ENCODE measurements at regions not wholly inside any gene's neighbourhood (a gene's known extent, or its start where the extent isn't known, plus 50 kb on each side); places are given as distances from the start of the nearest gene placed in this dataset.
"Not testable (repeated sequence)": the region's sequence is repeated elsewhere in the genome, so short reads cannot be mapped to it uniquely, and the experiment has no call there.

- not testable (repeated sequence) for H3K27ac ChIP-seq (ENCODE audit: low read depth); H2AFZ ChIP-seq; H3K4me1 ChIP-seq (ENCODE audit: insufficient read depth); H3K9me2 ChIP-seq (ENCODE audit: insufficient read depth); H3K27me3 ChIP-seq (ENCODE audit: insufficient read depth); H3K4me1 Mint-ChIP-seq; H3K27me3 Mint-ChIP-seq (ENCODE audit: insufficient read depth, low read depth, poor library complexity); H4K20me1 ChIP-seq (replicated peaks; ENCODE audit: insufficient read depth); H3K27ac Mint-ChIP-seq; H3K4me2 ChIP-seq; DNase-seq (ENCODE audit: low spot score); H3K4me3 ChIP-seq; H3K36me3 ChIP-seq (ENCODE audit: insufficient read depth); H3K79me2 ChIP-seq (replicated peaks; ENCODE audit: insufficient read depth); H3K4me3 Mint-ChIP-seq; ATAC-seq; H3F3A ChIP-seq (replicated peaks; ENCODE audit: low read depth)
- H3K36me3 Mint-ChIP-seq (ENCODE audit: low read depth) = peaks cover 19% of the 10 kb centered on the region
- H3K9me3 Mint-ChIP-seq = peaks cover 65% of the 10 kb centered on the region
These were observed 111.0 kb downstream of the TMEM121 start for GRCh38 chr14:105637345-105637744.

DNA sequence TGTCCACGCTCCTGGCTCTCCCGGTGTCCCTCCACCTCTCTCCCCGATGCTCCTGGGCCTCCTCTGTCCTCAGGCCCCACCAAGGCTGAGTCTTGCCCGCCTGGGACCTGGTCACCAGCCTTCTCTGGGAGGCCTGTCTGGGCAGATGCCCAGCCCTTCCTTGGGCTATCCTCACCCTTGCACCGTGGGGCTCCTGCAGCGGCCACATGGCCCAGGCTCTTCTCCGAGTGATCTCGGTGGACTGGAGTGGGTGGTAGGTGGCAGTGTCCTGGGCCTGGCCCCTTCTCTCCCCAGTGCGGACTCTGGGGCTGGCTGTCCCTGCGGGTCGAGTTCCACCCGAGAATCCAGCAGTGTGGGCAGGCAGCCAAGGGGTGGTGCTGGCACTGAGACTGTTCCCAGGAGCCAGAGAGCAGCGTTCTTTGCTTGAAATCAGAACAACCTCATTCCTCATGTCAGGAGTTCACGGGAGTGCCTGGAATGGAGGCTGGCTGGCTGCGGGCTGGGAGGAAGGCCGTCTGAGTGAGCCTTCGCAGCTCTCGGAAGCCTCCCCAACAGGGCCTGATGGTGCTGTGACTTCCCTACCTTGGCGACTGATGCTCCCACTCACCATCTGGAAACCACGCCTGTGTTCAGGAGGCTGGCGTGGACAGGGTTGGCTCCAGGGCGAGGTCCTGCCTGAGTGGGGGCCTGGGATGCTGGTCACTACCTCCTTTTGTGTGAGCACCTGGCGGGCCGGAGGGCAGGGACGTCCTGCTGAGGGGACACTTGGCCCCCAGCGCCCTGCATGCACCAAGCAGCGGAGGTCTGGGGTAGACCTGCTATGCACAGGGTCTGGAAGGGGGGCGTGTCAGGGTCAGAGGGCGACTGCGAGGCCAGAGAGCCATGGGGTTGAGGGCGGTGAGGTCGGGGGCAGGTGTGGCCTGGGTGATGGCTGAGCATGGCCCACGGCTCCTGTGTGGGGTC is 113.9 kb downstream of the TMEM121 start:
- not testable (repeated sequence) for H2AFZ ChIP-seq; ATAC-seq; H3K27me3 ChIP-seq (ENCODE audit: insufficient read depth); H4K20me1 ChIP-seq (replicated peaks; ENCODE audit: insufficient read depth); H3K27ac ChIP-seq (ENCODE audit: low read depth); H3K4me1 ChIP-seq (ENCODE audit: insufficient read depth); H3F3A ChIP-seq (replicated peaks; ENCODE audit: low read depth); DNase-seq (ENCODE audit: low spot score); H3K27ac Mint-ChIP-seq; H3K27me3 Mint-ChIP-seq (ENCODE audit: insufficient read depth, low read depth, poor library complexity); H3K4me2 ChIP-seq; H3K79me2 ChIP-seq (replicated peaks; ENCODE audit: insufficient read depth); H3K4me3 Mint-ChIP-seq; H3K4me1 Mint-ChIP-seq; H3K4me3 ChIP-seq; H3K36me3 ChIP-seq (ENCODE audit: insufficient read depth); H3K9me2 ChIP-seq (ENCODE audit: insufficient read depth)
- Mint-ChIP-seq H3K36me3 (ENCODE audit: low read depth) (peaks cover 14% of the 10 kb centered on the region), H3K9me3 (peaks cover 54% of the 10 kb centered on the region)

DNA sequence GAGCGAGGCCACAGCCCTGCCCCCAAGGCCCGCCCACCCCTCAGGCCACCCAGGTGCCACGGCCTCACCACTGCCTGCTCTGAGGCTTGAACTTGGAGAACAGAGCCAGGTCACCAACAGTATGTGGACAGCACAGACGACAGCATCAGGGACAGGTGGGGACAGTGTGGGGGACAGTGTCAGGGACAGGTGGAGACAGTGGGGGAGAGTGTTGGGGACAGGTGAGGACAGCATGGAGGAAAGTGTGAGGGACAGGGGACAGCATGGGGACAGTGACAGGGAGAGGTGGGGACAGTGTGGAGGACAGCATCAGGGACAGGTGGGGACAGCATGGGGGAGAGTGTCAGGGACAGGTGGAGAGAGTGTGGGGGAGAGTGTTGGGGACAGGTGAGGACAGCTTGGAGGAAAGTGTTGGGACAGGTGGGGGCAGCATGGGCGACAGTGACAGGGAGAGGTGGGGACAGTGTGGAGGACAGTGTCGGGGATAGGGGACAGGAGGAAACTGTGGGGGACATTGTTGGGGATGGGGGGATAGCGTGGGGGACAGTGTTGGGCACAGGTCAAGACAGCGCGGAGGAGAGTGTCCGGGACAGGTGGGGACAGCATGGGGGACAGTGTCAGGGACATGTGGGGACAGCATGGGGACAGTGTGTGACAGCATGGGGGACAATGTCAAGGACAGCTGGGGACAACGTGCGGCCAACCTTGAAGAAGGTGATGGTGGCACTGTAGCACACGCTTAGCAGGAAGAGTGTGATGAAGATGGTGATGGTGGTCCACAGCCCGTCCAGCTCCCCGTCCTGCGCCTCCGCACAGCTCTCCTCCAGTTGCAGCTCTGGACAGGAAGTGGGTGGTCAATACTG is 114.9 kb downstream of the TMEM121 start:
- H3K4me2 ChIP-seq = no peak overlapping the region
- H3K9me2 ChIP-seq (ENCODE audit: insufficient read depth) = no peaks in the 10 kb centered on the region
- no peak overlapping the region for H3K27ac Mint-ChIP-seq
- no peaks in the 10 kb centered on the region for H3K79me2 ChIP-seq (replicated peaks; ENCODE audit: insufficient read depth)
- H3K9me3 Mint-ChIP-seq = peaks cover 49% of the 10 kb centered on the region
- no peaks in the 10 kb centered on the region for H3K4me1 Mint-ChIP-seq
- no peak overlapping the region for H3K27ac ChIP-seq (ENCODE audit: low read depth)
- peaks cover 15% of the 10 kb centered on the region for H3K36me3 Mint-ChIP-seq (ENCODE audit: low read depth)
- no peaks in the 10 kb centered on the region for H4K20me1 ChIP-seq (replicated peaks; ENCODE audit: insufficient read depth)
- no peak overlapping the region for H3K4me3 Mint-ChIP-seq
- no peaks in the 10 kb centered on the region for H3F3A ChIP-seq (replicated peaks; ENCODE audit: low read depth)
- no peak for ATAC-seq
- H3K27me3 Mint-ChIP-seq (ENCODE audit: insufficient read depth, low read depth, poor library complexity) = peaks cover 9% of the 10 kb centered on the region
- H3K36me3 ChIP-seq (ENCODE audit: insufficient read depth) = no peaks in the 10 kb centered on the region
- no peak overlapping the region for H2AFZ ChIP-seq
- H3K4me3 ChIP-seq = no peak overlapping the region
- no peaks in the 10 kb centered on the region for H3K4me1 ChIP-seq (ENCODE audit: insufficient read depth)
- H3K27me3 ChIP-seq (ENCODE audit: insufficient read depth) = no peaks in the 10 kb centered on the region
- no peak for DNase-seq (ENCODE audit: low spot score)
- TF ChIP-seq, protein P1, sequence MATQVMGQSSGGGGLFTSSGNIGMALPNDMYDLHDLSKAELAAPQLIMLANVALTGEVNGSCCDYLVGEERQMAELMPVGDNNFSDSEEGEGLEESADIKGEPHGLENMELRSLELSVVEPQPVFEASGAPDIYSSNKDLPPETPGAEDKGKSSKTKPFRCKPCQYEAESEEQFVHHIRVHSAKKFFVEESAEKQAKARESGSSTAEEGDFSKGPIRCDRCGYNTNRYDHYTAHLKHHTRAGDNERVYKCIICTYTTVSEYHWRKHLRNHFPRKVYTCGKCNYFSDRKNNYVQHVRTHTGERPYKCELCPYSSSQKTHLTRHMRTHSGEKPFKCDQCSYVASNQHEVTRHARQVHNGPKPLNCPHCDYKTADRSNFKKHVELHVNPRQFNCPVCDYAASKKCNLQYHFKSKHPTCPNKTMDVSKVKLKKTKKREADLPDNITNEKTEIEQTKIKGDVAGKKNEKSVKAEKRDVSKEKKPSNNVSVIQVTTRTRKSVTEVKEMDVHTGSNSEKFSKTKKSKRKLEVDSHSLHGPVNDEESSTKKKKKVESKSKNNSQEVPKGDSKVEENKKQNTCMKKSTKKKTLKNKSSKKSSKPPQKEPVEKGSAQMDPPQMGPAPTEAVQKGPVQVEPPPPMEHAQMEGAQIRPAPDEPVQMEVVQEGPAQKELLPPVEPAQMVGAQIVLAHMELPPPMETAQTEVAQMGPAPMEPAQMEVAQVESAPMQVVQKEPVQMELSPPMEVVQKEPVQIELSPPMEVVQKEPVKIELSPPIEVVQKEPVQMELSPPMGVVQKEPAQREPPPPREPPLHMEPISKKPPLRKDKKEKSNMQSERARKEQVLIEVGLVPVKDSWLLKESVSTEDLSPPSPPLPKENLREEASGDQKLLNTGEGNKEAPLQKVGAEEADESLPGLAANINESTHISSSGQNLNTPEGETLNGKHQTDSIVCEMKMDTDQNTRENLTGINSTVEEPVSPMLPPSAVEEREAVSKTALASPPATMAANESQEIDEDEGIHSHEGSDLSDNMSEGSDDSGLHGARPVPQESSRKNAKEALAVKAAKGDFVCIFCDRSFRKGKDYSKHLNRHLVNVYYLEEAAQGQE (IDR thresholded peaks at IDR 0.05; ENCODE audit: unreplicated experiment) = no peak
- TF ChIP-seq EZH2 (IDR thresholded peaks at IDR 0.05; ENCODE audit: low read depth, unreplicated experiment) = no peak
- TF ChIP-seq POLR2AphosphoS5 (IDR thresholded peaks at IDR 0.05; ENCODE audit: low read depth) = no peak
- TF ChIP-seq CTCF (conservative IDR thresholded peaks at IDR 0.05; ENCODE audit: low read depth in 2 of 2) = no peak
- no peak for TF ChIP-seq STAT1 (IDR thresholded peaks at IDR 0.05; ENCODE audit: unreplicated experiment)
- no peak for TF ChIP-seq NANOG (IDR thresholded peaks at IDR 0.05; ENCODE audit: borderline replicate concordance)
- no peak for TF ChIP-seq JUNB (IDR thresholded peaks at IDR 0.05; ENCODE audit: unreplicated experiment)
- TF ChIP-seq EZH2phosphoT487 (IDR thresholded peaks at IDR 0.05; ENCODE audit: unreplicated experiment) = no peak
- TF ChIP-seq ZNF114 (CRISPR knock-in tag; IDR thresholded peaks at IDR 0.05) = no peak
- TF ChIP-seq CREB1 (CRISPR knock-in tag; IDR thresholded peaks at IDR 0.05; ENCODE audit: low read depth) = no peak
- TF ChIP-seq ZNF331 (CRISPR knock-in tag; IDR thresholded peaks at IDR 0.05; ENCODE audit: low read depth) = no peak
- no peak for TF ChIP-seq ETS1 (IDR thresholded peaks at IDR 0.05)
